Heart left ventricle (tissue), 13 donors: ENCODE measurements at regions not wholly inside any gene's neighbourhood (a gene's known extent, or its start where the extent isn't known, plus 50 kb on each side); places are given as distances from the start of the nearest gene placed in this dataset.

Source experiments
- POLR2A ChIP-seq, 2 donors: fragments of 450-650 bp; IDR thresholded peaks; one replicate each; pipeline ENCODE4 v1.6.1; 2017; ENCODE audit warnings: antibody characterized with exemption in 2 of 2, mild to moderate bottlenecking in 2 of 2, moderate library complexity in 2 of 2
- TF ChIP-seq, protein P1 (sequence below), 12 donors: fragments of 200-600 bp; sonication (generic) in 4 of 12; IDR thresholded peaks; one replicate each; pipeline versions ENCODE4 v1.5.0 to v1.8.0; 2018 to 2022; ENCODE audit warnings: antibody characterized with exemption in 12 of 12, mild to moderate bottlenecking in 5 of 12
- donor health status: ischemic (EF 13 %, LVEDD 7.1; RV severe dilation, severe dysfunction).
- donor health status: DM: no; HTN: yes; CAD: no.
- donor health status: DM: no; HTN: no; CAD: no.
- donor health status: ischemic (EF 25% LVEDD 6.9; RV normal size, moderate dysfunction).
- donor health status: ischemic (EF 25% LVEDD 5.7; RV mildly dilated, moderate dysfunction).
- donor health status: ischemic (EF 35%, LVEDD 5.7; RV mildly dilated, moderate dysfunction).
- donor health status: nonischemic (EF 11% LVEDD 7.7; RV severe dilation, severe dysfunction).
- donor health status: DM: yes; HTN: yes; CAD: no.
- donor health status: PGD.
- donor health status: ischemic (EF 29% LVEDD 5.4; RV normal size, mild dysfunction).
- donor health status: nonischemic (EF 23%, LVEDD 6.1; RV moderate dilation, normal function).

DNA sequence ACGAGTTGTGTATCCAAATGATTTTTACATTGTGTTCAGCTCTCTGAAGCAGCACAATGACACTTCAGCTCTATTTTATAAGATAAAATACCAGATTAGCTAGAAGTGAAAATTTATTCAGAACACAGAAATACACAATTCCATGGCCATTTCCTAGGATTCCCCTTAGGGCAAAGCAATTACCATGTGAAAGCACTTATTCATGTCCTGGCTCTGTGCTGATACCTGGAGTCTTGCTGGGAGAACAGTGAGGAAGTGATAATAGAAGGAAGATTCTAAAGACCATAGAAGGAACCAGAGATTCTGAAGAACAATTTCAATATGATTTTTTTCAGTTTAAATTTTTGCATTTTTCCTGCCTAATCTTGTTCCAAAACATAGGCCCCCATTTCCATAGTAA, 657.4 kb upstream of the ZWINT start:
- TF ChIP-seq POLR2A (IDR thresholded peaks at IDR 0.05) = no peak
- TF ChIP-seq, protein P1, sequence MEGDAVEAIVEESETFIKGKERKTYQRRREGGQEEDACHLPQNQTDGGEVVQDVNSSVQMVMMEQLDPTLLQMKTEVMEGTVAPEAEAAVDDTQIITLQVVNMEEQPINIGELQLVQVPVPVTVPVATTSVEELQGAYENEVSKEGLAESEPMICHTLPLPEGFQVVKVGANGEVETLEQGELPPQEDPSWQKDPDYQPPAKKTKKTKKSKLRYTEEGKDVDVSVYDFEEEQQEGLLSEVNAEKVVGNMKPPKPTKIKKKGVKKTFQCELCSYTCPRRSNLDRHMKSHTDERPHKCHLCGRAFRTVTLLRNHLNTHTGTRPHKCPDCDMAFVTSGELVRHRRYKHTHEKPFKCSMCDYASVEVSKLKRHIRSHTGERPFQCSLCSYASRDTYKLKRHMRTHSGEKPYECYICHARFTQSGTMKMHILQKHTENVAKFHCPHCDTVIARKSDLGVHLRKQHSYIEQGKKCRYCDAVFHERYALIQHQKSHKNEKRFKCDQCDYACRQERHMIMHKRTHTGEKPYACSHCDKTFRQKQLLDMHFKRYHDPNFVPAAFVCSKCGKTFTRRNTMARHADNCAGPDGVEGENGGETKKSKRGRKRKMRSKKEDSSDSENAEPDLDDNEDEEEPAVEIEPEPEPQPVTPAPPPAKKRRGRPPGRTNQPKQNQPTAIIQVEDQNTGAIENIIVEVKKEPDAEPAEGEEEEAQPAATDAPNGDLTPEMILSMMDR (IDR thresholded peaks at IDR 0.05) = no peak
